SU-DHL-6 (cell line): ENCODE measurements at regions not wholly inside any gene's neighbourhood (a gene's known extent, or its start where the extent isn't known, plus 50 kb on each side); places are given as distances from the start of the nearest gene placed in this dataset.

Experiments used
- CTCF ChIP-seq: fragments of 200-600 bp; sonication (generic); IDR thresholded peaks from one replicate; pipeline ENCODE4 v1.5.1; 2017; ENCODE audit warnings: antibody characterized with exemption, mild to moderate bottlenecking, low read length, moderate library complexity; ENCODE audit not compliant: insufficient read depth, poor library complexity, severe bottlenecking
- EZH2phosphoT487 ChIP-seq: fragments of 200-600 bp; sonication (generic), shearing (Covaris generic); conservative IDR thresholded peaks from 2 replicates; pipeline ENCODE4 v1.6.1; 2018; ENCODE audit warnings: mild to moderate bottlenecking, antibody characterized with exemption, low read length, moderate library complexity, mixed read lengths

GRCh38 chr3:187827723-187828122 lies 82.5 kb upstream of the BCL6 start:
- TF ChIP-seq CTCF (no peak), EZH2phosphoT487 (no peak)
